GM12873 (cell line): ENCODE measurements at regions not wholly inside any gene's neighbourhood (a gene's known extent, or its start where the extent isn't known, plus 50 kb on each side); places are given as distances from the start of the nearest gene placed in this dataset.

Experiments
- CTCF ChIP-seq: IDR thresholded peaks from 2 replicates; pipeline ENCODE4 v1.5.1; 2012; ENCODE audit warnings: low read depth, mild to moderate bottlenecking, moderate library complexity, low read length, control low read depth; ENCODE audit not compliant: insufficient read depth; ENCODE audit errors: missing control alignments

GRCh38 chr2:60295636-60295962 lies 257.9 kb downstream of the BCL11A start:
- no peak for TF ChIP-seq CTCF

GRCh38 chr2:60294901-60295635 lies 258.4 kb downstream of the BCL11A start:
- no peak for TF ChIP-seq CTCF

GRCh38 chr2:60292242-60292641 lies 261.2 kb downstream of the BCL11A start:
- no peak for TF ChIP-seq CTCF

- TF ChIP-seq CTCF, result no peak
Measured at GRCh38 chr2:60290509-60290908, 262.9 kb downstream of the BCL11A start.

GRCh38 chr2:60285626-60286316 lies 267.7 kb downstream of the BCL11A start:
- TF ChIP-seq CTCF, result no peak

- TF ChIP-seq CTCF, result no peak
Measured at GRCh38 chr2:60283626-60284025, 269.8 kb downstream of the BCL11A start.

- no peak for TF ChIP-seq CTCF
Measured at GRCh38 chr2:60282886-60283285, 270.6 kb downstream of the BCL11A start.
